NB4 (cell line): ENCODE measurements at regions not wholly inside any gene's neighbourhood (a gene's known extent, or its start where the extent isn't known, plus 50 kb on each side); places are given as distances from the start of the nearest gene placed in this dataset.

ENCODE experiments used
- DNase-seq: peaks from one replicate; pipeline ENCODE4 v3.0.0; 2010; ENCODE audit warnings: low read depth
- H3K4me3 ChIP-seq: one replicate; pipeline ENCODE4 v1.5.1; 2011; ENCODE audit warnings: mild to moderate bottlenecking, low read depth, low read length, moderate library complexity
- CTCF ChIP-seq: IDR thresholded peaks from one replicate; pipeline ENCODE4 v1.5.1; 2012; ENCODE audit warnings: low read depth, low read length
- MAX ChIP-seq: IDR thresholded peaks from 2 replicates; pipeline ENCODE4 v1.6.1; 2011; ENCODE audit warnings: low read depth, low read length
- MYC ChIP-seq: IDR thresholded peaks from 2 replicates; pipeline ENCODE4 v1.6.1; 2011; ENCODE audit warnings: low read depth, low read length
- POLR2A ChIP-seq: IDR thresholded peaks from 2 replicates; pipeline ENCODE4 v1.6.1; 2011; ENCODE audit warnings: mild to moderate bottlenecking; ENCODE audit not compliant: insufficient read length; ENCODE audit errors: extremely low read depth

GRCh38 chr10:55237462-55237861 is 436.4 kb upstream of the PCDH15 start:
- H3K4me3 ChIP-seq: no peak overlapping the region
- no peak for DNase-seq
- TF ChIP-seq CTCF (no peak), MAX (no peak), POLR2A (no peak), MYC (no peak)

GRCh38 chr10:55233505-55233904 is 432.5 kb upstream of the PCDH15 start:
- H3K4me3 ChIP-seq: no peak overlapping the region
- DNase-seq: no peak
- no peak for TF ChIP-seq POLR2A
- no peak for TF ChIP-seq MYC
- TF ChIP-seq MAX: no peak
- TF ChIP-seq CTCF: no peak

GRCh38 chr10:55233090-55233489 is 432.1 kb upstream of the PCDH15 start:
- TF ChIP-seq MAX (no peak), POLR2A (no peak), MYC (no peak), CTCF (no peak)
- H3K4me3 ChIP-seq: peak overlapping the region; percentile 29
- no peak for DNase-seq

- TF ChIP-seq MYC: no peak
- no peak for TF ChIP-seq POLR2A
- no peak for TF ChIP-seq MAX
- no peak for TF ChIP-seq CTCF
- peak; percentile 14 for DNase-seq
- H3K4me3 ChIP-seq: peak overlapping the region; percentile 29
Observed at GRCh38 chr10:55232553-55232952, 431.5 kb upstream of the PCDH15 start.

GRCh38 chr10:55227967-55228366 is 426.9 kb upstream of the PCDH15 start:
- TF ChIP-seq CTCF: no peak
- DNase-seq: no peak
- no peak overlapping the region for H3K4me3 ChIP-seq

- TF ChIP-seq POLR2A (no peak), CTCF (no peak), MYC (no peak), MAX (no peak)
- DNase-seq: no peak
- H3K4me3 ChIP-seq: no peak overlapping the region
Observed at GRCh38 chr10:55224007-55224781, 423.2 kb upstream of the PCDH15 start.
